ENCODE measurements at regions not wholly inside any gene's neighbourhood (a gene's known extent, or its start where the extent isn't known, plus 50 kb on each side); places are given as distances from the start of the nearest gene placed in this dataset.

DNA sequence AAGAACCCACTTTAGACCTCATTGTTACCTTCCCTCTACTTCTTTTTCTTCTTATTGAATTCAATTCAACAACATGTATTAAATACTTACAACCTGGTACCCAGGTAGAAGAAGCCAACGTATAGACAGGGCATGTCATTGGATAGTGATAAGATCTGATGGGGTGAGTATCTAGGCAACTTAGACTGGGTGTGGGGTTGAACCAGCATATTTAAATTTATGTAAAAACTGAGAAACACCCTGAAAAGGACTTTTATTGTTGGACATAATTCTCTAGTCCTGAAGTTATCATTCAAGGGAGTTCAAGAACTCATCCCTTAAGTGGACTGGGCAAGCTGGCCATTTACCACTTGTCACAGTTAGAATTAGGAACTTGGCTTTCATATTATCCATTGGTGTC, 139.2 kb downstream of the ZIC5 start:
- TF ChIP-seq CTCF (IDR thresholded peaks at IDR 0.05; ENCODE audit: borderline replicate concordance, extremely low read depth, low read length, poor library complexity, severe bottlenecking) = no peak
- TF ChIP-seq EZH2 (IDR thresholded peaks at IDR 0.05; ENCODE audit: borderline replicate concordance, low read depth, low read length, severe bottlenecking) = no peak
